Nephron progenitor cell (in vitro differentiated cells): ENCODE measurements at regions not wholly inside any gene's neighbourhood (a gene's known extent, or its start where the extent isn't known, plus 50 kb on each side); places are given as distances from the start of the nearest gene placed in this dataset.

Source experiments
- DNase-seq: peaks from one replicate; pipeline ENCODE4 v3.0.0; 2021
- H3K27ac Mint-ChIP-seq: 2 replicates; pipeline ENCODE4 v1.8.0; 2021; ENCODE audit warnings: mild to moderate bottlenecking, moderate library complexity, mixed read lengths
- H3K27me3 Mint-ChIP-seq: 2 replicates; pipeline ENCODE4 v1.8.0; 2021; ENCODE audit warnings: mild to moderate bottlenecking, low read depth, mixed read lengths; ENCODE audit not compliant: poor library complexity
- H3K36me3 Mint-ChIP-seq: 2 replicates; pipeline ENCODE4 v1.8.0; 2021; ENCODE audit warnings: low read depth, mixed read lengths
- H3K4me1 Mint-ChIP-seq: 2 replicates; pipeline ENCODE4 v1.8.0; 2021; ENCODE audit warnings: mixed read lengths
- H3K4me3 Mint-ChIP-seq: 2 replicates; pipeline ENCODE4 v1.8.0; 2021; ENCODE audit warnings: mild to moderate bottlenecking, moderate library complexity, mixed read lengths
- H3K9me3 Mint-ChIP-seq: 2 replicates; pipeline ENCODE4 v1.8.0; 2021; ENCODE audit warnings: mild to moderate bottlenecking, moderate library complexity, mixed read lengths
- CTCF ChIP-seq: fragments of 200-600 bp; sonication (generic); IDR thresholded peaks from 2 replicates; pipeline ENCODE4 v1.5.0; 2021; ENCODE audit warnings: antibody characterized with exemption

- Mint-ChIP-seq H3K36me3 (no peaks in the 10 kb centered on the region), H3K4me1 (peaks cover 11% of the 10 kb centered on the region), H3K27me3 (peaks cover 18% of the 10 kb centered on the region), H3K27ac (no peak overlapping the region), H3K4me3 (no peak overlapping the region), H3K9me3 (no peaks in the 10 kb centered on the region)
- DNase-seq: no peak
- no peak for TF ChIP-seq CTCF
Observed at GRCh38 chr22:48336339-48337060, 1491.2 kb downstream of the BRD1 start.

GRCh38 chr22:48335442-48336139 lies 1492.1 kb downstream of the BRD1 start:
- Mint-ChIP-seq H3K27me3 (peaks cover 10% of the 10 kb centered on the region), H3K4me1 (peaks cover 5% of the 10 kb centered on the region), H3K9me3 (no peaks in the 10 kb centered on the region), H3K27ac (no peak overlapping the region), H3K36me3 (no peaks in the 10 kb centered on the region), H3K4me3 (no peak overlapping the region)
- no peak for DNase-seq
- no peak for TF ChIP-seq CTCF

GRCh38 chr22:48334971-48335370 lies 1492.7 kb downstream of the BRD1 start:
- Mint-ChIP-seq H3K27me3 (peaks cover 6% of the 10 kb centered on the region), H3K4me3 (no peak overlapping the region), H3K9me3 (no peaks in the 10 kb centered on the region), H3K27ac (no peak overlapping the region), H3K36me3 (no peaks in the 10 kb centered on the region), H3K4me1 (peaks cover 5% of the 10 kb centered on the region)
- TF ChIP-seq CTCF: no peak
- no peak for DNase-seq

GRCh38 chr22:48333816-48334735 lies 1493.6 kb downstream of the BRD1 start:
- Mint-ChIP-seq H3K27ac (no peak overlapping the region), H3K4me3 (no peak overlapping the region)
- no peak for DNase-seq

GRCh38 chr22:48333323-48333763 lies 1494.3 kb downstream of the BRD1 start:
- no peaks in the 10 kb centered on the region for H3K36me3 Mint-ChIP-seq
- no peak for DNase-seq
- peaks cover 12% of the 10 kb centered on the region for H3K9me3 Mint-ChIP-seq
- H3K27me3 Mint-ChIP-seq: peaks cover 6% of the 10 kb centered on the region
- TF ChIP-seq CTCF: no peak
- no peak overlapping the region for H3K4me3 Mint-ChIP-seq
- H3K4me1 Mint-ChIP-seq: no peaks in the 10 kb centered on the region
- H3K27ac Mint-ChIP-seq: no peak overlapping the region

More at GRCh38 chr22:48333816-48334735, 1493.6 kb downstream of the BRD1 start:
- Mint-ChIP-seq H3K4me1 (no peaks in the 10 kb centered on the region), H3K36me3 (no peaks in the 10 kb centered on the region), H3K9me3 (peaks cover 7% of the 10 kb centered on the region), H3K27me3 (peaks cover 3% of the 10 kb centered on the region)
- no peak for TF ChIP-seq CTCF
